HG03135 (cell line): ENCODE measurements at regions not wholly inside any gene's neighbourhood (a gene's known extent, or its start where the extent isn't known, plus 50 kb on each side); places are given as distances from the start of the nearest gene placed in this dataset.
"Not testable (repeated sequence)": the region's sequence is repeated elsewhere in the genome, so short reads cannot be mapped to it uniquely, and the experiment has no call there.

ENCODE experiments used
- ATAC-seq: cut with Tn5 transposase; IDR thresholded peaks from one replicate; pipeline ENCODE4 v1.9.1; 2021; ENCODE audit warnings: mild to moderate bottlenecking, moderate library complexity; ENCODE audit not compliant: unreplicated experiment

DNA sequence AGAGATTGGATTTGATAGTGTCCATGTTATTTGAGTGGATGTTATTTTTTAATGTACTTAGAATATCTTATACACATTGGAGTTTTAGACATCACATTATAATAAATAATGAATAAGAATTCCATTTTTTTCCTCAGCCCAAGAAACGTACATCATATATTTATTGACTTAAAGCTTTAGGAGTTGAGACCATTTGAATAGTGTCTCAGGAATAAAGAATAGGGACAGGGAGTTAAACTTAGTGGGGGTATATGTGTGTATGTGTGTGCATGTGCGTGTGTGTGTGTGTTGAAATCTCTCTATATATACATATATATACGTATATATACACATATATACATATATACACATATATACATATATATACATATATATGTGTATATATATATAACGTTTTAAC is 542.9 kb upstream of the CHD1 start:
- ATAC-seq = not testable (repeated sequence)

DNA sequence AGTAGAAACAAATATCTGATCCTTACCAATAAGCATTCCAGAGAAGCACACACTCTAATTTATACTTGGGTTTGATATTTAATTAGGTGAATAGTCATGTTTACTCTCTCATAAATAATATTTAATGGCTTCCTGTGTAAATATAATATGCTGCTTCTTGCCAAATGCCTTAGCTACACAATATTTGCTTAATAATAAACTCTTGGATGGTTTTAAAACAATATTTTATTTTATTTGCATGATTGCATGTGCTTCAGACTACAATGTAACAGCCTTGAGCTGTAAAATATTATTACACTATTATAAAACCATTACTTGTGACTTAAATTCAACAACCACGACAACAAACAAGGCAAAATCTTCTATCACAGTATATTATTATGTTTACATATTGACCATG is 542.4 kb upstream of the CHD1 start:
- ATAC-seq = not testable (repeated sequence)

GRCh38 chr5:99470636-99471035 is 541.8 kb upstream of the CHD1 start:
- ATAC-seq = not testable (repeated sequence)

- no peak for ATAC-seq
Observed at GRCh38 chr5:99460701-99461100, 531.9 kb upstream of the CHD1 start.

- no peak for ATAC-seq
Observed at GRCh38 chr5:99453196-99453595, 524.4 kb upstream of the CHD1 start.

- ATAC-seq = no peak
Observed at GRCh38 chr5:99449786-99450185, 521.0 kb upstream of the CHD1 start.

DNA sequence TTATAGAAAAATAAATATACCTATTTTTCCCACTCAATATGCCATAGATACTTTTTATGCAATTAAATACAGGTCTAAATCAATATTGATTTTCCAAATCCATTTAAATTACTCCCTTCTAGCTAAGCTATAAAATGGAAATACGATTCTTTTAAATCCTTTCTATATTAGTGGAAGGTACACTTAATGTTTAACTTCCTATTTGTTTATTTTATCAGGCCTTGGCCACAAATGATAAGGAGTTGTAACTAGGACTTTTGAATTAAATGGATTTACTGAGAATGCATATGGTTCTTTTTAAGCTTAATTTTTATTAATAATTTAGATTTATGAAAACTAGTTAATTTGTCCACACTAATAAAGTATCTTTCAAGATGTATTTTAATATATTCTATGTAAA is 517.0 kb upstream of the CHD1 start:
- no peak for ATAC-seq

DNA sequence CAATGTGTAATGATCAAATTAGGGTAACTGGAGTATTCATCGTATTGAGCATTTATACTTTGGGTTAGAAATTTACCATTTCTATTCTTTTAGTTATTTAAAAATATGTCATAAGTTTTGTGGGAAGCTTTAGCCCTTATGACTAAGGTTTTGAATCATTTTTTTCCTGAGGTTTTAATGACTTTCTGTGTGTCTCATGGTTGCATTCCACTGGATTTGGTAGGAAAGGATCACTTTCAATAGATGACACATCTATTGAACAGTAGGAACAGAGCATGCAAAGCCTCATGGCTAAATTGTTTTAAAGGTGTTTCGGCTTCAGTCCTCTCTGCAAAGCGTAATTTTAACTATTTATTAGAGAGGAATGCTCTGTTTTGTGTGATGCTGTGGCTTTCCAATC is 512.4 kb upstream of the CHD1 start:
- no peak for ATAC-seq

DNA sequence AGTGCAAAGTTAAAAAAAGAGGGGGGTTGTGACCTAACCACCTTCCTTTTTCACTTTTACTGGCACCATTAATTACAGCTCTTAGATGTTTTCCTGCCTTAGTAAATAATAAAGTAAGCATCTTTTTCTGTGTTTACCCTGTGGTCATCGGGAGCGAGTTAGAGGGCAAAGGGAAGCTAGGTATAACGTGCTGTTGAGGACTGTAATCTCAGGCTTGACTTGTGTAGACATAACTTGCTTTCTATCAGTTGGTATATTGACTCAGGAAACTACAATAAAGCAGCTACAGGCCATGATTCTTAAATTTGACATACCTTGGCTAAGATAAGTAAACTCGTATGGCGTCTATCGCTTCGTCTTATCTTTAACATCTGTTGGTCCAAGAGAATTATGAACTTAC is 509.8 kb upstream of the CHD1 start:
- no peak for ATAC-seq

- ATAC-seq = no peak
Observed at GRCh38 chr5:99437986-99438385, 509.2 kb upstream of the CHD1 start.

DNA sequence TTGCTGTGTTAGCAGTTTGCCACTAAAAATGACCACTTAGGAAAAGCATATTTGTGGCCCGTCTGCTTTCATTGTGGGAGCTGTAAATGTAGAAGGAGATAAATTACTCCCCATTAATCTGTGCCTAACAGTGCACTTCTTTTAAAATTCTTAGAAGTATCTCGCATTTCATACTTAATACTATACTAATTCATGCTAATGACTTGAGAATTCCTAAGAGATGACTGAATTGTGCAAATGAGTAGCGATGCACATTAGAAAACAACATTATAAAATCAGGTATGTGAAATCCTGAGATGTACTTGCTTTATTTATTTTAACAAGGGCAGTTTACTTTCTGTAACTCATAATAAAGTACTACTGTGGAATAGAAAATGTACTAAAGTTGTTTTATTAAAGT is 494.6 kb upstream of the CHD1 start:
- not testable (repeated sequence) for ATAC-seq

GRCh38 chr5:99418640-99419039 is 489.8 kb upstream of the CHD1 start:
- not testable (repeated sequence) for ATAC-seq

- not testable (repeated sequence) for ATAC-seq
Observed at GRCh38 chr5:99410386-99410785, 481.6 kb upstream of the CHD1 start.

GRCh38 chr5:99404764-99405302 is 476.0 kb upstream of the CHD1 start:
- ATAC-seq = not testable (repeated sequence)

GRCh38 chr5:99400571-99400970 is 471.8 kb upstream of the CHD1 start:
- not testable (repeated sequence) for ATAC-seq

- no peak for ATAC-seq
Observed at GRCh38 chr5:99398976-99399375, 470.2 kb upstream of the CHD1 start.

- ATAC-seq = no peak
Observed at GRCh38 chr5:99386406-99387077, 457.7 kb upstream of the CHD1 start.

DNA sequence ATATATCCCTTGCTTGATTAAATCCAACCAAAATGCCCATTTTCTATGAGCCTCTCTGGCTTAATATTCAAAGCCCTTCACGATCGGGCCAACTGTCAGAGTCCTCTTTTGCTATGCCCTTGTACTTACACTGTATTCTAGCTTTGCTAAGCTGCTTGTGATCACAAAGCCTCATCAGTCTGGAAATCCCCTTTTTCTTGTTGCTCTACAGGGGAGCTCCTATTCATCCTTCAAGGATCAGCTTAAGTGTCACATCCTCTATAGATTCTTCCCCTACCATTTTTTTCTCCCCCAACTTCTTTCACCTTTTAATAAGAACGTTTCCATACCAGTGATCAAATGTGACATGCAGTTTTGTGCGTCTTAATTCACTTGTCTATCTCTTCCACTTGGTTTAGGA is 450.4 kb upstream of the CHD1 start:
- ATAC-seq = no peak

- ATAC-seq = no peak
Observed at GRCh38 chr5:99378443-99378842, 449.6 kb upstream of the CHD1 start.

DNA sequence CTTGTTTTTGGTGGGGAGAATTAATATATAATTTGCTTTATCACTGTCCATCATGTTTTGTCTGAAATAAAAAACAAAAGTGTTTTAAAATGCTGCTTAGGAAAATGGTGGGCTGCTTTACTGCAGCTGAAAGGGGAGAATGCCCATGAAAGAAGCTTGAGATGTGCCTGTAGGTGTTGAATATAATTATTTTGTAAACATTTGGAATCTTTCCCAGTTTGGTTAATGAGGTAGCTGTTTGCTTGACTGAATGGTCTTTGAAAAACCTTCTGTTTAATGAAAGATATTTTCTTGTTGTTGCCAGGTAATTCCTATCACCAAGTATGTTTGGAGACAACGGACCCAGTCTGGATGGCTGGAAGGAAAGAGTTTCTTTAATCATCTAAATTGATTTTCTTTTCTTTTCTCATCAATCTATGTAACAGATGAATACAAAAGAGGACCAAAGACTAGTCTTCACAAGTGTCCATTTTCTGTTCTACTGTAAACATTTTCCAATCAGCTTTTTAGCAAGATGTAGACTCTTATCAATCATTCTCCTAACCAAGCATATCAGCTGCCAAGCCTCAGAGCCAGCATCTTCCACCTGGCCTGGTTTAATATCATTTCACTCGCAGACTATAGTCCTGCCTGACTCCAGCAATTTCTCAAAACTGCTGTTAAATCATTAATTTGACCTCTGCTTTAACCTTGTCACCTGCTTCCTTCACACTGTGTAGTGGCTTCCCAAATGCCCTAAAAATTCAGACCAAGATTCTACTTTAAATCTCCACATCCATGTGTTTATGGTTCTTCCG is 441.2 kb upstream of the CHD1 start:
- no peak for ATAC-seq

- no peak for ATAC-seq
Observed at GRCh38 chr5:99368726-99369125, 439.9 kb upstream of the CHD1 start.

DNA sequence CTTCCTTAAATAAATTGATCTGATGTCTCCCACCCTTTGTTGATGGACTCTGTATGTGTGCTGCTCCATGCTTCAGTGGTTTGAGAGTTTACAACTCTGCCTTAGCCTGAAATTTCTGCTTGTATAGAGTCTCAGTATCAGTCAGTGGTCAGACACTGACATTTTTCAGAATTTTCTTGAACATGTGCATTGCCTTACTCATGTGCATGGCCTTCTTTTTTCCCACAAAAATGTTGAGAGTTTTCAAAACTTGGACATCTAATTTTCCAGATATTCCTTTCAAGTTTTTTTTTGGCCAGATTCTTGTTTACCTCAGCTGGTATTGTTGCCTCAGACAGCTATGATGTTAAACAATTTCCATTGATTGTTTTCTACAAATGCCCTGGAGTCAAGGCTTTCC is 427.1 kb upstream of the CHD1 start:
- no peak for ATAC-seq
